ENCODE measurements at regions not wholly inside any gene's neighbourhood (a gene's known extent, or its start where the extent isn't known, plus 50 kb on each side); places are given as distances from the start of the nearest gene placed in this dataset.

- Histone ChIP-seq H3K4me1 (ENCODE audit: control insufficient read depth, extremely low read depth, insufficient read depth, low read length) (no peaks in the 10 kb centered on the region), H3K9ac (ENCODE audit: control insufficient read depth, extremely low read depth, insufficient read depth, low read length) (no peak overlapping the region), H3K79me2 (ENCODE audit: control insufficient read depth, insufficient read depth, low read length) (no peaks in the 10 kb centered on the region), H3K9me1 (ENCODE audit: control insufficient read depth, extremely low read depth, insufficient read depth, low read length) (no peaks in the 10 kb centered on the region), H2AFZ (ENCODE audit: control insufficient read depth, low read length) (no peak overlapping the region), H3K36me3 (ENCODE audit: control insufficient read depth in 2 of 2, extremely low read depth in 1 of 2, insufficient read depth in 2 of 2, low read length in 2 of 2) (no peaks in the 10 kb centered on the region), H3K4me2 (ENCODE audit: control insufficient read depth, extremely low read depth, insufficient read depth, low read depth, low read length) (no peak overlapping the region), H3K27me3 (ENCODE audit: control insufficient read depth, extremely low read depth, insufficient read depth, low read length) (no peaks in the 10 kb centered on the region), H3K27ac (ENCODE audit: control insufficient read depth, insufficient read depth, low read length) (no peak overlapping the region), H3K4me3 (ENCODE audit: control insufficient read depth in 2 of 3, extremely low read depth in 1 of 3, insufficient read depth in 2 of 3, low read depth in 1 of 3, low read length in 3 of 3) (no peak overlapping the region), H3K9me3 (ENCODE audit: control insufficient read depth, low read depth, low read length) (no peaks in the 10 kb centered on the region), H4K20me1 (ENCODE audit: control insufficient read depth, extremely low read depth, insufficient read depth, low read length) (no peaks in the 10 kb centered on the region)
- FAIRE-seq (no peak), DNase-seq (ENCODE audit: low read depth, low spot score) (no peak)
- dilution Hi-C loops (cut with MboI; ENCODE audit: extremely low pct_ligation_motif_present, low sequenced_read_pairs): loop anchor here (25.0 kb wide), 1 partner anchor 480 kb away; no protein-coding TSS in a partner anchor
- TF ChIP-seq EZH2 (IDR thresholded peaks at IDR 0.05; ENCODE audit: low read length) (no peak), CTCF (optimal IDR thresholded peaks at IDR 0.05 in 1 of 3, IDR thresholded peaks at IDR 0.05 in 1 of 3, conservative IDR thresholded peaks at IDR 0.05 in 1 of 3; ENCODE audit: extremely low read depth in 1 of 3, insufficient read depth in 2 of 3, low read length in 3 of 3) (no peak)
Measured at GRCh38 chr5:164007064-164007463, 501.6 kb downstream of the MAT2B start.

GRCh38 chr5:164009621-164010020 lies 504.2 kb downstream of the MAT2B start:
- Histone ChIP-seq H3K4me1 (ENCODE audit: control insufficient read depth, extremely low read depth, insufficient read depth, low read length) (no peaks in the 10 kb centered on the region), H3K79me2 (ENCODE audit: control insufficient read depth, insufficient read depth, low read length) (no peaks in the 10 kb centered on the region), H3K4me2 (ENCODE audit: control insufficient read depth, extremely low read depth, insufficient read depth, low read depth, low read length) (no peak overlapping the region), H4K20me1 (ENCODE audit: control insufficient read depth, extremely low read depth, insufficient read depth, low read length) (no peaks in the 10 kb centered on the region), H3K27ac (ENCODE audit: control insufficient read depth, insufficient read depth, low read length) (no peak overlapping the region), H3K9me1 (ENCODE audit: control insufficient read depth, extremely low read depth, insufficient read depth, low read length) (no peaks in the 10 kb centered on the region), H3K27me3 (ENCODE audit: control insufficient read depth, extremely low read depth, insufficient read depth, low read length) (no peaks in the 10 kb centered on the region), H3K4me3 (ENCODE audit: control insufficient read depth in 2 of 3, extremely low read depth in 1 of 3, insufficient read depth in 2 of 3, low read depth in 1 of 3, low read length in 3 of 3) (no peak overlapping the region), H3K9me3 (ENCODE audit: control insufficient read depth, low read depth, low read length) (no peaks in the 10 kb centered on the region), H2AFZ (ENCODE audit: control insufficient read depth, low read length) (no peak overlapping the region), H3K9ac (ENCODE audit: control insufficient read depth, extremely low read depth, insufficient read depth, low read length) (no peak overlapping the region), H3K36me3 (ENCODE audit: control insufficient read depth in 2 of 2, extremely low read depth in 1 of 2, insufficient read depth in 2 of 2, low read length in 2 of 2) (no peaks in the 10 kb centered on the region)
- DNase-seq (ENCODE audit: low read depth, low spot score) (no peak), FAIRE-seq (no peak)
- dilution Hi-C loops (cut with MboI; ENCODE audit: extremely low pct_ligation_motif_present, low sequenced_read_pairs): loop anchor here (25.0 kb wide), 1 partner anchor 478 kb away; no protein-coding TSS in a partner anchor
- TF ChIP-seq CTCF (optimal IDR thresholded peaks at IDR 0.05 in 1 of 3, IDR thresholded peaks at IDR 0.05 in 1 of 3, conservative IDR thresholded peaks at IDR 0.05 in 1 of 3; ENCODE audit: extremely low read depth in 1 of 3, insufficient read depth in 2 of 3, low read length in 3 of 3) (no peak), EZH2 (IDR thresholded peaks at IDR 0.05; ENCODE audit: low read length) (no peak)

All from keratinocyte (primary cell).